Mesothelial cell of epicardium (in vitro differentiated cells): ENCODE measurements at regions not wholly inside any gene's neighbourhood (a gene's known extent, or its start where the extent isn't known, plus 50 kb on each side); places are given as distances from the start of the nearest gene placed in this dataset.

Experiments
- DNase-seq, 2 experiments: peaks; one replicate each; pipeline ENCODE4 v3.0.0; 2021; ENCODE audit warnings: low spot score in 2 of 2; ENCODE audit not compliant: unreplicated experiment in 2 of 2
- H3K27ac Mint-ChIP-seq: 2 replicates; pipeline ENCODE4 v1.8.0; 2021; ENCODE audit warnings: mixed read lengths
- H3K27me3 Mint-ChIP-seq: 2 replicates; pipeline ENCODE4 v1.8.0; 2021; ENCODE audit warnings: low read depth, mixed read lengths
- H3K36me3 Mint-ChIP-seq: 2 replicates; pipeline ENCODE4 v1.8.0; 2021; ENCODE audit warnings: mixed read lengths
- H3K4me1 Mint-ChIP-seq: 2 replicates; pipeline ENCODE4 v1.8.0; 2021; ENCODE audit warnings: mixed read lengths
- H3K4me3 Mint-ChIP-seq: 2 replicates; pipeline ENCODE4 v1.8.0; 2021; ENCODE audit warnings: mild to moderate bottlenecking, moderate library complexity, mixed read lengths
- H3K9me3 Mint-ChIP-seq: 2 replicates; pipeline ENCODE4 v1.8.0; 2021; ENCODE audit warnings: mixed read lengths
- TF ChIP-seq, protein P1 (sequence below): fragments of 200-600 bp; sonication (generic); IDR thresholded peaks from one replicate; pipeline ENCODE4 v1.5.0; 2021; ENCODE audit warnings: antibody characterized with exemption; ENCODE audit not compliant: unreplicated experiment

DNA sequence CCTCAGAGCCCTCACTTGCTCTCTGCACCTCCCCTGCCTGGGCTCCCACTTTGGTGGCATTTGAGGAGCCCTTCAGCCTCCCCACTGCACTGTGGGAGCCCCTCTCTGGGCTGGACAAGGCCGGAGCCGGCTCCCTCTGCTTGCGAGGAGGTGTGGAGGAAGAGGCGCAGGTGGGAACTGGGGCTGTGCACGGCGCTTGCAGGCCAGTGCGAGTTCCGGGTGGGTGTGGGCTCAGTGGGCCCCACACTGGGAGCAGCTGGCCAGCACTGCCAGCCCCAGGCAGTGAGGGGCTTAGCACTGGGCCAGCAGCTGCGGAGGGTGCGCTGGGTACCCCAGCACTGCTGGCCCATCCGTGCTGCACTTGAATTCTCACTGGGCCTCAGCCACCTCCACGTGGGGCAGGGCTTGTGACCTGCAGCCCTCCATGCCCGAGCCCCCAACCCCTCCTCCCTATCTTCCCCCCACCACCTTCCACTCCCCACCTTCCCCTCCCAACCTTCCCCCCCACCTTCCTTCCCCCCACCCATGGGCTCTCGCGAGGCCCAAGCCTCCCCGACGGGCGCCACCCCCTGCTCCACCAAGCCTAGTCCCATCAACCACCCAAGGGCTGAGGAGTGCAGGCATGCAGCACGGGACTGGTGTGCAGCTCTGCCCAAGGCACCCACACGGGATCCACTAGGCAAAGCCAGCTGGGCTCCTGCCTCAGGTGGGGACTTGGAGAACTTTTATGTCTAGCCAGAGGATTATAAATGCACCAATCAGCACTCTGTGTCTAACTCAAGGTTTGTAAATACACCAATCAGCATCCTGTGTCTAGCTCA lies 113.5 kb upstream of the BEND4 start:
- H3K4me1 Mint-ChIP-seq, result no peaks in the 10 kb centered on the region
- DNase-seq, result no peak
- H3K27ac Mint-ChIP-seq, result no peak overlapping the region
- H3K36me3 Mint-ChIP-seq, result no peaks in the 10 kb centered on the region
- H3K27me3 Mint-ChIP-seq, result no peaks in the 10 kb centered on the region
- no peak overlapping the region for H3K4me3 Mint-ChIP-seq
- TF ChIP-seq, protein P1, sequence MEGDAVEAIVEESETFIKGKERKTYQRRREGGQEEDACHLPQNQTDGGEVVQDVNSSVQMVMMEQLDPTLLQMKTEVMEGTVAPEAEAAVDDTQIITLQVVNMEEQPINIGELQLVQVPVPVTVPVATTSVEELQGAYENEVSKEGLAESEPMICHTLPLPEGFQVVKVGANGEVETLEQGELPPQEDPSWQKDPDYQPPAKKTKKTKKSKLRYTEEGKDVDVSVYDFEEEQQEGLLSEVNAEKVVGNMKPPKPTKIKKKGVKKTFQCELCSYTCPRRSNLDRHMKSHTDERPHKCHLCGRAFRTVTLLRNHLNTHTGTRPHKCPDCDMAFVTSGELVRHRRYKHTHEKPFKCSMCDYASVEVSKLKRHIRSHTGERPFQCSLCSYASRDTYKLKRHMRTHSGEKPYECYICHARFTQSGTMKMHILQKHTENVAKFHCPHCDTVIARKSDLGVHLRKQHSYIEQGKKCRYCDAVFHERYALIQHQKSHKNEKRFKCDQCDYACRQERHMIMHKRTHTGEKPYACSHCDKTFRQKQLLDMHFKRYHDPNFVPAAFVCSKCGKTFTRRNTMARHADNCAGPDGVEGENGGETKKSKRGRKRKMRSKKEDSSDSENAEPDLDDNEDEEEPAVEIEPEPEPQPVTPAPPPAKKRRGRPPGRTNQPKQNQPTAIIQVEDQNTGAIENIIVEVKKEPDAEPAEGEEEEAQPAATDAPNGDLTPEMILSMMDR, result no peak
- no peaks in the 10 kb centered on the region for H3K9me3 Mint-ChIP-seq

DNA sequence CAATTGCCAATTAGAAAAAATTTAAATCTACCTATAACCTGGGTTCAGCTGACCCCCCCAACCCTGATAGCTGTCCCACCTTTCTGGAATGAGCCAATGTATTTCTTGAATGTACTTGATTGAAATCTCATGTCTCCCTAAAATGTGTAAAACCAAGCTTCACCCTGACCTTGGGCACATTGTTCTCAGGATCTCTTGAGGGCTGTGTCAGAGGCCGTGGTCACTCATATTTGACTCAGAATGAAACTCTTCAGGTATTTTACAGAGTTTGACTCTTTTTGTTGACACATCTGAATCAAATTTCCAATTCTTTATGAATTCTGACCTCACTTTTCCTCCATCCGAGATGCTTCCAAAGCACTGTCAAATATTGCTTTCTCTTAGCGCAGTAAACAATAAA lies 115.3 kb upstream of the BEND4 start:
- TF ChIP-seq, protein P1, result no peak
- Mint-ChIP-seq H3K4me3 (no peak overlapping the region), H3K27me3 (no peaks in the 10 kb centered on the region), H3K4me1 (no peaks in the 10 kb centered on the region), H3K27ac (no peak overlapping the region), H3K9me3 (no peaks in the 10 kb centered on the region), H3K36me3 (no peaks in the 10 kb centered on the region)
- DNase-seq, result no peak

DNA sequence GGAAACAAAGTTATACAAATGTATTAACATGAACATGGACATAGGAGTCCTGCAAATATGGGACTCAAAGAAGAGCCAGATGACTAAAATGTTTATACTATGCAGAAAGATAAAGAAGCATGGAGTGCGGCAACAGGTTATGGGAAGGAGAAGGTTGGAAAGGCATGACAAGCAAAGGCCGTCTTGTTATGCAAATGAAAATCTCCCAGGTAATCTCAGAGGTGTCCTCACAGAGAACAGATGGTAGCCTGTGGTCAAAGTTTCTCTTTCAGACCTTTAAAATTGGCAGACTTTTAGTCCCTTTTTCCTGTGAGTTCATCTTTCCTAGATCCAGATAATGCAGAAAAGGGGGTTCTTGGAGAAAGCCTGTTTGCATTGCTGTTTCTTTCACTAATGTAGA lies 116.4 kb upstream of the BEND4 start:
- Mint-ChIP-seq H3K9me3 (no peaks in the 10 kb centered on the region), H3K4me1 (no peaks in the 10 kb centered on the region), H3K4me3 (no peak overlapping the region), H3K36me3 (no peaks in the 10 kb centered on the region), H3K27me3 (no peaks in the 10 kb centered on the region), H3K27ac (no peak overlapping the region)
- no peak for DNase-seq
- TF ChIP-seq, protein P1, result no peak

DNA sequence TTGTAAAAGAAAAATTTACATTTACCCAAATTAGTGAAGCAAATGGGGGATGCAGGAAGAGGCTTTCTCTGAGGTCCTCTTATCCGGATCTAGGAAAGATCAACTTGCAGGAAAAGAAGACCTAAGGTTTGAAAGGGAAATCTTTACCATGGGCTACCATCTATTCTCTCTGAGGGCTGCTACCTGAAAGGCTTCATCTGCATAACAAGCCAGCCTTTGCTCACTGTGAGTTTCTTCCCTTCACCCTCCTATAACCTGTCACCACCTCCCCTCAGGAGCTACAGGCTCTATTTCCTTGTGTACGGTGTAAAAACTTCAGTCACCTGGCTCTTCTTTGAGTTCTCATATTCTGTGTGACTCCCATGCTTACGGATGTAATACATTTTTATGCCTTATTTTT lies 118.6 kb upstream of the BEND4 start:
- Mint-ChIP-seq H3K4me1 (no peaks in the 10 kb centered on the region), H3K9me3 (no peaks in the 10 kb centered on the region), H3K27ac (no peak overlapping the region), H3K4me3 (no peak overlapping the region), H3K27me3 (peaks cover 1% of the 10 kb centered on the region), H3K36me3 (no peaks in the 10 kb centered on the region)
- DNase-seq, result no peak
- TF ChIP-seq, protein P1, result no peak

DNA sequence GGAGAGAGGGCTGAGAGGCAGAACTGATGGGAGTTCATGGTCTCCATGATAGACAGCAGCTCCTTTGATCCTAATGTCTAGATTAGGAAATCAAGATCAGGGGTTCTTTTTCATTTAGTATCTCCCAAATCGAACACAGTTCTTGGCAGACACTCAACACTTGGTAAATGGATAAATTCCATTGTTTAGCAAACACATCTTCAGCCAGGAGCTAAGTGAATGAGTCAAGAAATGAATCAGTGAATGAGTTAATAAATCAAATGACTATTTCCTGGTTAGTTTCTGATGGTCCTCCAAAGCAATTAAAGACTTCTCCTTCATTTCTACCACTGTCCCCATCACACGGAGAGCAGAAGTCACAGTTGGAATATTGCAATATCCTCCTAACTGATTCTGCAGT lies 120.0 kb upstream of the SHISA3 start:
- TF ChIP-seq, protein P1, result no peak
- no peak for DNase-seq
- H3K4me3 Mint-ChIP-seq, result no peak overlapping the region
- H3K27me3 Mint-ChIP-seq, result peaks cover 8% of the 10 kb centered on the region
- H3K4me1 Mint-ChIP-seq, result peaks cover 8% of the 10 kb centered on the region
- H3K36me3 Mint-ChIP-seq, result no peaks in the 10 kb centered on the region
- no peaks in the 10 kb centered on the region for H3K9me3 Mint-ChIP-seq
- H3K27ac Mint-ChIP-seq, result no peak overlapping the region
